ENCODE measurements at regions not wholly inside any gene's neighbourhood (a gene's known extent, or its start where the extent isn't known, plus 50 kb on each side); places are given as distances from the start of the nearest gene placed in this dataset.

DNA sequence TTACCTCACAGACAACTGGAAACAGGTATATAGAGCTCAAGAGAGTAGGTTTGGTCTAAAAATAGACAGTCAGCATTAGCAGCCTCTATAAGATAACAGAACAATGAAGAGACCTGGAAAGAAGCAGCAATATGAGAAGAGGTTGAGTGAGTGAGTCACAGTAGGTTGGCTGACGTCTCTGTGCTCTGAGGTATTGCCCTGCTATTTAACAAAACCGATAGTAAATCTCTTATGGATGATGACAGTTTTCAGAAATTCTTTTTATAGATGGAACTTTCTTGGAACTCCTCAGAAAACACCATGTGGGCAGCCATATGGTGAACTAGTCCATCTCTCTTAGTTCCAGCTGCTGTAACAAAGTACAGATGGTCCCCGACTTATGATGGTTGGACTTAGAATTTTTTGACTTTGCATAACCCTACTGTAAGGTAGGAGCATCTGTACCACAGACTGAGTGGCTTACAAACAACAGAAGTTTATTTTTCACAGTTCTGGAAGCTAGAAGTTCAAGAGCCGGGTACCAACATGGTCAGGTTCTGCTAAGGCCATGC, 123.5 kb downstream of the MBD2 start:
- DNase-seq (ENCODE audit: low read depth in 1 of 2, low spot score in 1 of 2), result no peak
- in situ Hi-C loops (cut with HindIII; ENCODE audit: low pct_unique_long_range_greater_than_20kb, low sequenced_read_pairs), result no loop called here
- TF ChIP-seq JUND (IDR thresholded peaks at IDR 0.05; ENCODE audit: low read depth), result no peak

DNA sequence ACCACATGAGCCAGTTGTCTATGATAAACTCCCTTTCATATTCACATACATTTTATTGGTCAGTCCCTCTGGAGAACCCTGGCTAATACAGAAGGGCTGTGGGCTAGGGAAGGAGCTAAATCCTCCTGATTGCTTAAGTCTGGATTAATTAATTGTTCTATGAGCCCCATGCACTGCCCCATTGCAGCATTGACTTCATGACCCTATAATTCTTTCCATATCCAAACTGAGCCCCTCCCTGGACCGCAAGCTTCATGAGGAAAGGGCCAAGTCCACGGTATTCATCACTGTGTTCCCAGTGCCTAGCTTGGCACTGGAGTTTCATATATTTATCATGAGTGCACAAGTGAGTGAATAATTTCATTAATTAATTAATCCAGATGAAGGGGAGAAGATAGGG, 124.0 kb downstream of the MBD2 start:
- in situ Hi-C loops (cut with HindIII; ENCODE audit: low pct_unique_long_range_greater_than_20kb, low sequenced_read_pairs), result no loop called here
- no peak for TF ChIP-seq JUND (IDR thresholded peaks at IDR 0.05; ENCODE audit: low read depth)
- DNase-seq (ENCODE audit: low read depth in 1 of 2, low spot score in 1 of 2), result no peak

DNA sequence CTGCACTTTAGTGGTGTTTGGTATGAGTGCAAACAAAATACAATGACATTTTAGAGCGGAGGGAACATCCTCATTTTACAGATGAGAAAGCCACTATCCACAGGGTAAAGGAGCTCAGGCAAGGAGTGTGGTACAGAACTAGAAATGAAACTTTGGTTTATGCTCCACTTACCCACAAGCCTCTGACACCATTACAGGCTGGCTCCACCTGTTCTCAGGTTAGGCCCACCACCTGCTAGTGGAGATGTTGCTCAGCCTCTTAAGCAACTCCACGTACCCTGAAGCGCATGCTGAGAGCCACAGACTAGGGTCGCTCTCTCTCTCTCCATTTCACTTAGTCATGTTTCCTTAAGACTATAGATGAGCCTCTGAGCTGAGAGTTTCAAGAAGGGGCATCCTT, 130.0 kb downstream of the MBD2 start:
- TF ChIP-seq JUND (IDR thresholded peaks at IDR 0.05; ENCODE audit: low read depth), result no peak
- no peak for DNase-seq (ENCODE audit: low read depth in 1 of 2, low spot score in 1 of 2)
- in situ Hi-C loops (cut with HindIII; ENCODE audit: low pct_unique_long_range_greater_than_20kb, low sequenced_read_pairs), result no loop called here

DNA sequence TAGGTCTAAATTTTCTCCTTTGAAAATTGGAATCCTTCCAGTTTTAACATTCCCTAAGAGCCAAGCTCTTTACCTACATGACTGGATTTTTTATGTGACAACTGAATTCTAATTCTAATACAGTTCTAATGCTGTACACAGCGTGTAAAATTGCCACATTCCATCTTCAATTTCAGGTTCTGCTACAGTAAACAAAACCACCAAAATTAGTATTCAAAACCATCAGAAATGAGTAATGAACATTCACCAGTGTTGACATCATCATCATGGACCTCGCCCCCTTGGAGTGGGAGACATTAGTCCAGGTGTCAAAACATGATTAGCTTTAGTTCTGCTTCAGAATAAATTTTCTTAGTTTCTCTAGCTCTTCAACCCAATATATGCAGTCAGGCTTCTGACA, 133.6 kb downstream of the MBD2 start:
- no peak for DNase-seq (ENCODE audit: low read depth in 1 of 2, low spot score in 1 of 2)
- in situ Hi-C loops (cut with HindIII; ENCODE audit: low pct_unique_long_range_greater_than_20kb, low sequenced_read_pairs), result no loop called here
- no peak for TF ChIP-seq JUND (IDR thresholded peaks at IDR 0.05; ENCODE audit: low read depth)

DNA sequence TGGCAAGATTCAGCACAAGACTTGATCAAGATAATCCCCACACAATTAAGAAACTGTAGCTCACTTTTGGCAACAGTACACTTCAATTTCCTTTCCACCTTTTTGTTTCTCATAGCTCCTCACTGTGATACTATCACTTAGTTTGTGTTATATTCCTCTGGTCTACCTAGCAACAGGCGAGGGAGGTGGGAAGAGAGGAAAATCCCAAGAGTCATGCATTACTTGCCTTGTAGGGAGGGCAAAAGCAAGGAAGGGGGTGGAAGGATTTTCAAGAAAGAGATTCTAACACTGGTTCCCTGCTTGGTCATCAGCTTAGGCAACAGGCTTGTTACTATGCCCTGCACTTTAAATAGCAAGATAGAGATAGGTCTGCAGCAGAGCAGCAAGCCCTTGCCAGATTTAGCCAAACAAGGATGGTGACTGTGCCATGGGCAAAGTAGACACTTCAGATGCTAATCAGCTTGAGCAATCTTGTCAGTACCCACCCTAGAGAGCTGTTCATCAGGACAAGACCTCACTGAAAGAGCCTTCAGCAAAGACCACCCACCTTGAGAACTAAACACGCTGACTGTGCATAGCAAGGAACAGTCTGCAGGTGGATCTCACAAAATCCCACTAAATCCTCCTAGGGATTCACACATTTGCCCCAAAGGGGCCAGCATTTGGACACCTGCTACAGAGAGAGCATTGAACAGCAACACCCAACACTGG, 134.6 kb downstream of the MBD2 start:
- no peak for TF ChIP-seq JUND (IDR thresholded peaks at IDR 0.05; ENCODE audit: low read depth)
- in situ Hi-C loops (cut with HindIII; ENCODE audit: low pct_unique_long_range_greater_than_20kb, low sequenced_read_pairs), result no loop called here
- no peak for DNase-seq (ENCODE audit: low read depth in 1 of 2, low spot score in 1 of 2)

DNA sequence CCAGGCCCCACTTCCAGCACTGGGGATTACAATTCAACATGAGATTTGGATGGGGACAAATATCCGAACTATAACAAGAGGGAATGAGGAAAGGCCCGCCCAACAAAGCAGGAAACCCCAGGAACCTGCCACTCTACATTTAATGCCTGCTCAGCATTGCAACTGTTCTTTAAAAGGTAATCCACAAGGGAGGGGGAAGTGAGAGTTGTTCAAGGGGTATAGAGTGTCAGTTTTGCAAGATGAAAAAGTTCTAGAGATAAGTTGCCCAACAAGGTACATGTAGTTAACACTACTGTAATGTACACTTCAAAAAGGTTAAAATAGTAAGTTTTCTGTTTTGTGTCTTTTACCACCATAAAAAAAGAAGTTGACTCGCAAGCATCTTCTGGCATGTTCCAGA, 137.6 kb downstream of the MBD2 start:
- in situ Hi-C loops (cut with HindIII; ENCODE audit: low pct_unique_long_range_greater_than_20kb, low sequenced_read_pairs), result no loop called here
- no peak for DNase-seq (ENCODE audit: low read depth in 1 of 2, low spot score in 1 of 2)
- TF ChIP-seq JUND (IDR thresholded peaks at IDR 0.05; ENCODE audit: low read depth), result no peak

DNA sequence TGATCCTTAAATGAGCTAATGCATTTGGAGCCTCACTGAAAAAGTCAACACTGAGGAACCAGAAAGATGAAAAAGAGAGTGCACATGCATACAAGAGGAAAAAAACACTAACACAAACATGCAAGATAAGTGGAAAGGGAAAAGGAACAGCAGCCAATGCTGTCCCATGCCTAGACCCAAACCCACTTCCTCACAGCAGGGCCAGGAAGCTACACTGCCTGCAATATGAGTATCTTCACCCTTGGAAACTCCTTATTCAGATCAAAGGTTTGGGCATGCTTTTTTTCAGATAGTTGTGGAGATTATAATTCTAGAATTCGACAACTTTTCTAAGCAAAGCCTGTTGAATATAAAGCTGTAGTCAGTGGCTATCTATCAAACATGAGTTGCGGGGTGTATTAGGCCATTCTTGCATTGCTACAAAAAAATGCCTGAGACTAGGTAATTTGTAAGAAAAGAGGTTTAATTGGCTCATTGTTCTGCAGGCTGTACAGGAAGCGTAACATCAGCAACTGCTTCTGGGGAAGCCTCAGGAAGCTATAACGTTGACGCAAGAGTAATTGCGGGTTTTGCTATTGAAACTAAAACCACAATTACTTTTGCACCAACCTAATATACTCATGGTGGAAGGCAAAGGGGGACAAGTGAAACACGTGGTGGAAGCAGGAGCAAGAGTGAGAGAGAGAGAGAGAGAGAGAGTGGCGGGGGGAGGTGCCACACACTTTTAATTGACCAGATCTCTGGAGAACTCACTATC, 138.2 kb downstream of the MBD2 start:
- TF ChIP-seq JUND (IDR thresholded peaks at IDR 0.05; ENCODE audit: low read depth), result no peak
- no peak for DNase-seq (ENCODE audit: low read depth in 1 of 2, low spot score in 1 of 2)
- in situ Hi-C loops (cut with HindIII; ENCODE audit: low pct_unique_long_range_greater_than_20kb, low sequenced_read_pairs), result no loop called here

DNA sequence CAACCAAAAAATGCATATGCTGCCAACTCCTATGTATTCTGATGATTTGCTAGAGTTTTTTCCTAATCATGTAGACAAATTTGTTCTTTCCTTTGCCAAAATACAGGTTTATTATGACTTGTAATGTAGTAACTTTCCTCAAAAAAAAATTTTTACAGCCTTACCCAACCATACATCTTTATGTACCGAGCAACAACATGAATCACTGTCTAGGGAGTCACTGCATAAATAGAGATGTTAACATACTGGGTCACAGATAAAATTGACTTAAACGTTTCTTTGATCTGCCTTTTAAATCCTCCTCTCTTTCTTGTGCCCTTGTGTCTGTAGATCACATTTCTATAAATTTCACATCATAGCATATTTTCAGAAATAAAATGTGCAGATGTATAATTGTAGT, 143.6 kb downstream of the MBD2 start:
- in situ Hi-C loops (cut with HindIII; ENCODE audit: low pct_unique_long_range_greater_than_20kb, low sequenced_read_pairs), result no loop called here
- DNase-seq (ENCODE audit: low read depth in 1 of 2, low spot score in 1 of 2), result no peak
- no peak for TF ChIP-seq JUND (IDR thresholded peaks at IDR 0.05; ENCODE audit: low read depth)

DNA sequence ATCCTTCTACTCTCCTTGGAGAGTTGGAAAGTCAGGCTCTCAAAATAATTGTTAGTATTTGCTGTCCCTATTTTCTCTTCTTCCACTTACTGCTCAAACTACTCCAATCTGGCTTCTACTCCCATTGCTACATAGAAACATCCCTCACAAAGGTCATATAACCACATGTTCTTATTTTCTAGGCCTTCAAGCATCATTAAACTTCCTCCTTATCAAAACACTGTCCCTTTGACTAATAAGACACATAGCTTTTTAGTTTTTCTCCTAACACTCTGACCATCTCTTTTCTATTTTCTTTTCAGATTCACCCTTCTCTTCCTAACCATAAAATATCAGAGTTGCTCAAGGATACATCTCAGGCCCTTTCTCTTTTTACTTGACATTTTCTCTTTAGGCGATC, 148.3 kb downstream of the MBD2 start:
- TF ChIP-seq JUND (IDR thresholded peaks at IDR 0.05; ENCODE audit: low read depth), result no peak
- DNase-seq (ENCODE audit: low read depth in 1 of 2, low spot score in 1 of 2), result no peak
- in situ Hi-C loops (cut with HindIII; ENCODE audit: low pct_unique_long_range_greater_than_20kb, low sequenced_read_pairs), result no loop called here

DNA sequence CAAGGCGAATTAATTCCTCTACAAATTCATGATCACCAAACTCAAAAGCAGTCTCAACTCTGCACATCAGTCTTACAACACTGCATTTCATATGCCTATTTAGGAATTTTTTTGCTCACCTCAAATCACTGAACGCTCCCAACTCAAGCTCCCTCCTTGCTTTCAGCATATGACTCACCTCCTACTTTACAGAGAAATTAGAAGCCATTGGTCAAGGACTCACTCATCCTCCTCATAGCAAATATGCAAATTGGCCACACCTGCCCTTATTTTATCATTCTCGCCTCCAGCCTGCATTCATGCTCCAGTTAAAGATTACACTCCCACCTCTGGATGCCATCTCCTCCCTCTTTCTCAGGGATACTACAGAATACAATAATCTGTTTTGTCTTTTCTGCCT, 148.8 kb downstream of the MBD2 start:
- no peak for DNase-seq (ENCODE audit: low read depth in 1 of 2, low spot score in 1 of 2)
- in situ Hi-C loops (cut with HindIII; ENCODE audit: low pct_unique_long_range_greater_than_20kb, low sequenced_read_pairs), result no loop called here
- no peak for TF ChIP-seq JUND (IDR thresholded peaks at IDR 0.05; ENCODE audit: low read depth)

DNA sequence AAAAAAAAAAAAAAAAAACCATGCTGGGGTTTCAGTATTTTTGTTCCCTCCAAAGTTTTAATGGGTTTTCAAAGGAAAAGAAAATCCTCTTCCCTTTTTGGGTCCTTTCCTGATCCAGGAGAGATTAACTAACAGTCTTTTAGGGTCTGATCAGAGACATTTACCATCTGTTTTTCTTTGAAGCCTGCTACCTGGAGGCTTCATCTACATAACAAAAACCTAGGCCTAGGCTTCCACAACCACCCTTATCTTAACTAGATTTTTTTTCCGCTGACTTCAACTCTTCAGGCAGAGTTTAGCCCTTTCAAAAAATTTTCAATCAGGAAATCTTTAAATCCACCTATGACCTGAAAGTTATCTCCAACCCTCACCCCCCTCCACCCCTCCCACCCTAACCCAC, 154.7 kb downstream of the MBD2 start:
- no peak for DNase-seq (ENCODE audit: low read depth in 1 of 2, low spot score in 1 of 2)
- TF ChIP-seq JUND (IDR thresholded peaks at IDR 0.05; ENCODE audit: low read depth), result no peak
- in situ Hi-C loops (cut with HindIII; ENCODE audit: low pct_unique_long_range_greater_than_20kb, low sequenced_read_pairs), result no loop called here

DNA sequence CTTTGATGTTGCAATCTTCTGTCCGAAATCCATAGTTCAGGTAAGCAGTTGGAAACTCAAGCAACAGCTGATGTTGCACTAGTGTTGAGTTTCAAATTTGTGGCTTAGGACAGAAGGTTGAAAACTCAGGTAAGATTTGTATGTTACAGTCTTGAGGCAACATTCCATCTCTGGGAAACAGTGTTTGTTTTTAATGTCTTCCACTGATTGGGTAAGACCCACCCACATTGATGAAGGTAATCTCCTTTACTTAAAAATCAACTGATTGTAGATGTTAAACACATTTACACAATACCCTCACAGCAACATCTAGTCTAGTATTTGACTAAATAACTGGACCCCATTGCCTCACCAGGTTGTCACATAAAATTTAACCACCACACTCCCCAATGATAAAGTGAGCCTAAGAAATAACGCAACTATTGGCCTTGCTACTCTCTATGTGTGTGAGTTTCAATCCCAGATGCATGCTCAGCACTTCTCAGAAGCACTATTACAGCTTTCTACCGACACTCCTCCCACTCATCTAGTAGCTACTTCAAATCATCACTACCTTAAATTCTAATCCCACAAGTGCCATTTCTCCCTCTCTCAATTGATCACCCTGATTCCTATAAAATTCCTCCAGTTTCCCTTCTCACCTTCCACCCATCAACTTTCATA, 164.0 kb downstream of the MBD2 start:
- no peak for DNase-seq (ENCODE audit: low read depth in 1 of 2, low spot score in 1 of 2)
- TF ChIP-seq JUND (IDR thresholded peaks at IDR 0.05; ENCODE audit: low read depth), result no peak
- in situ Hi-C loops (cut with HindIII; ENCODE audit: low pct_unique_long_range_greater_than_20kb, low sequenced_read_pairs), result no loop called here
